ENCODE measurements at regions not wholly inside any gene's neighbourhood (a gene's known extent, or its start where the extent isn't known, plus 50 kb on each side); places are given as distances from the start of the nearest gene placed in this dataset.

DNA sequence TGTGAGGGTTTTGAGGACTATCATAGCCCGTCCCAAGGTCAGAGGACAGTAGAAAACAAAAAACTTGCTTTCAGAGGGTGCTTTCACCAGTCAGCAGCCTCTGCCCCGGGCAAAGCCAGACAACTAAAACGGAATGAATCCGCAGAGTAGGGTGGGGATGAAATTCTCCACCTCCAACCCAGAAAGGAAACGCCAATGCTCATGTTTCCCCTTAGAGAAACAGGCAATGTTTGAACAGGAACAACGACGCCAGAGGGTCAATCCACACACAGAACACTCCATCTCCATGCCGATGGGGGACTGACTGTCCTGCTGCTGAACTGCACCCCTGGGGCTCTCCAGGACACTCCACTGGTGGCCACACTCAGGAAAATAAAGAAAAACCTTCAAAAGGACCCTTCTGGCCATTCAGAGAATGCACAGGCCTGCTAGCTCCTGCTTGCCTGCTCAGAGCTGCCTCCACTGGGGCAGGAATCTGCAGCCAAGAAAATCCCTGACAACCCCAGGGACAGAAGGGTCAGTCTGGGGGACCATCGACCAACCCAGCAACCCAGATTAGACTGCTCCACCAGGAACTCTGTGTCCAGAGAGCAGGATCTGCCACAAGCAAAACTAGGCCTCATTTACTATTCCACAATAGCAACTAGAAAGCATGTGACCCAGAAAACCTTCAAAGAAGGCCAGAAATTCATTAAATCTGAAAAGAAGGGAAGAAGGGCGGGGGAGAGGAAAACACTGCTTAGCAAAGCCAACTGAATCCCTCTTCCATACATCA, 116.0 kb downstream of the TOMM20 start:
- no peak for DNase-seq (ENCODE audit: low read depth, low spot score)
- peak overlapping the region; percentile 90 for H3K27ac ChIP-seq

DNA sequence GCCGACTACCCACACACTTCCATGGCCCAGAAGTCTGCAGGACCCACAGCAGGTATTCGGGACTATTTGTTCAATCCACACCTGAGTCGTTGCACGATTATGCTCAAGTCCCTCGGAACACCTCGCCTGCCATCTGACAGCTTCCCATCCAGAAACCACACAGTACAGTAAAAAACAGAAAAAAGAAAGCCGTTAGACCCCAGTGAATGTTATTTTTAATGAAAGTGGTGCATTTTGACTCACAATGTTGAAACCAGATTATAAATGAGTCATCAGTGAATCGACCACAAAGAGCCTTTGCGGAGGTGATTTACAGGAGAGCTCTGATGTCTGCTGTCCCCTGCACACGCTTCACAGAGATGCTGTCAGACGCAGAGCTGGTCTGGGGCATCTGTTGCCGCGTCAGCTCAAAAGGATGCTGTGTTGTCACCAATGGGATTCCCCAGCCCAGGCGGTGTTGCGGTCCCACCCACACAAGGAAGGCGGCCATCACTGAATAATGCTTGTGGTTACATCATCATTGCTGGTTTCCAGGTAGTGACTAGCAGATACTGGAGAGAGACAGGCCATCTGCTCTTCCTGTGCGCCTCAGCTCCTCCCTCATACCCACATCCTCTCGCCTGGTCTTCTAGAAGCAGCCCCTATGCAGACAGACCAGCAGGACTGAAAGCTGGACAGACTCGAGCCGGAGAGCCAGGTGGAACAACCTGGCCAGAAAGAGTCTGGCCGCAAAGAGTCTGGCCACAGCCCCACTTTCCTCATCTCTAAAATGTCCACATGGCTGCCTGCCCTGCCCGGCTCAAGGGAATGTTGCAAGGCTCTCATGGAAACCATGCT, 116.8 kb downstream of the TOMM20 start:
- peak overlapping the region; percentile 90 for H3K27ac ChIP-seq
- peak; percentile 100 for DNase-seq (ENCODE audit: low read depth, low spot score)

DNA sequence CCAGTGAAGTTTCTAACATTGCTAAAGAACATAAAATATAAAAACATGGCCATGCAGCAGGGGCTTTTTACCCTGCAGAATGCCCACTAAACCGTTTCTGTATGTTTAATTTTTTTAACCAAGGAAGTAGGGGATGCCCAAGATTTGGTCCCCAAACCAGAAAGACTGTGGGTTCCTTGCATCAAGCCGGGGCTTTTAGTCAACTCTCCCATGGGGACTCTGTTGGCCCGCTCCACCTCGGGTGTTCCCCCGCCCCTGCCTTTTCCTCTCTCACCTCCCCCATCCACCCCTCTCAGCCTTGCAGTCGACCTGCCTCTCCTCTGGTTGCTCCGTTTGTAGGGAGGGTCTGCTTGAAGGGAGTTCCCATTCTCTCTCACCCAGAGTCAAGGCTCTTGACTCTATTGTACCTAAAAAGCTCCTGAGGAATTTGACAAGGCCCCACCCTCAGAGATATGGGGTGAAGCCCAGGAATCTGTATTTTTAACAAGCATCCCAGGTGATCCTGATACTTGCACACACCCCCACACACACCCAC, 117.5 kb downstream of the TOMM20 start:
- no peak for DNase-seq (ENCODE audit: low read depth, low spot score)
- H3K27ac ChIP-seq = peak overlapping the region; percentile 90

DNA sequence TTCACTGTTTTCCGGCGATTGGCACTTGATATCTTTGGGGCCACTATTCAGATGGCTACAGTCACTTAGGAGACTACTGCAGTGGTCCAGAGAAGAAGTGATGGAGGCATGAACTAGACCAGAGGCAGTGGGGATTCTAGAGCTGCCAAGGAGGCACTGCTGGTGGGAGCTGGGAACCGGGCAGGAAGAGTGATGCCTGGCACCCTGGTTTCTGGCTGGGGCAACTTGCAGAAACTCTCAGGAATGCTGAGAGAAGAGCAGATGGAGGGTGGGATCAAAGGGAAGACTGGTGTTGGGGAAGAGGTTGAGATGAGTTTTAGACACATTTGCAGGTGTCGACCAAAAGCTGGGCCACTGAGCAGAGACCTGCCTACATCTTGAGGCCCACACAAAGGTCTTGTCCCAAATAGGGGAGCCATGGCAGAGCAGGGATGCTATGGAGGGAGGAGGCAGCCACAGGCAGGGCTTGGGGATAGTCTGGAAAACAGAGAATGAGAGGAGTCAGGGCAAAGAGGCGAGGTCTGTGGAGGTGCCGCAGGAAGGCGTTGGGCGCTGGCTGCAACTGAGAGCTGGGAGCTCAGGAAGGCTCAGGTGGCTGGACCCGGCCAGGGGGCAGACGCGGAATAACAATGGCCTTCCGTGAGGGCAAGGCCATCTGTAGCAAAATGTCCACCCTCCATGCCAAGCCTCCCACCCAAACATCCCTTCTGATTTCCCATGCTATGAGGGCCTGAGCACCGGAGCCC, 118.9 kb downstream of the TOMM20 start:
- DNase-seq (ENCODE audit: low read depth, low spot score) = no peak
- no peak overlapping the region for H3K27ac ChIP-seq

DNA sequence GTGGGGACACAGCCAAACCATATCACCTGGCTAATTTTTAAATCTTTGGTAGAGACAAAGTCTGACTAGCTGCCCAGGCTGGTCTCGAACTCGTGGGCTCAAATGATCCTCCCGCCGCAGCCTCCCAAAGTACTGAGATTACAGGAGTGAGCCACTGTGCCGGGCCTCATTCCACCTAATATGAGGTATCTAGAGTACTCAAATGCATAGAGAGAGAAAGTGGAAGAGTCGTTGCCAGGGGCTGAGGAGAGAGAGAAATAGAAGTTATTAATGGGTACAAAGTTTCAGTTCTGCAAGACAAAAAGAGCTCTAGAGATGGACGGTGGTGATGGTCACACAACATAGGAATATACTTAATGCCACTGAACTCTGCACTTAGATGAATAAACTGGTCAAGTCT, 119.6 kb downstream of the TOMM20 start:
- DNase-seq (ENCODE audit: low read depth, low spot score) = no peak
- no peak overlapping the region for H3K27ac ChIP-seq

DNA sequence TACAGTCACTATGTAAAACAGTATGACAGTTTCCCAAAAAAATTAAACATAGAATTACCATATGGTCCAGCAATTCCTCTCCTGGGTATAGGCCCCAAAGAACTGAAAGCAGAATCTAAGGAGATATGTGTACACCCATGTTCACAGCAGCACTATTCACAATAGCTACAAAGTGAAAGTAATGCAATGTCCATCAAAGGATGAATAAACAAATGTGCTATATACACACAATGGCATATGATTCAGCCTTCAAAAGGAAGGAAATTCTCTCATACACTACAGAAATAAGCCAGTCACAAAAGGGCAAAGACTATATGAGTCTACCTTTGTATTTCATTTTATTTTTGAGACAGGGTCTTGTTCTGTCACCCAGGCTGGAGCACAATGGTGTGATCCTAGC, 120.4 kb downstream of the TOMM20 start:
- no peak overlapping the region for H3K27ac ChIP-seq
- DNase-seq (ENCODE audit: low read depth, low spot score) = no peak

DNA sequence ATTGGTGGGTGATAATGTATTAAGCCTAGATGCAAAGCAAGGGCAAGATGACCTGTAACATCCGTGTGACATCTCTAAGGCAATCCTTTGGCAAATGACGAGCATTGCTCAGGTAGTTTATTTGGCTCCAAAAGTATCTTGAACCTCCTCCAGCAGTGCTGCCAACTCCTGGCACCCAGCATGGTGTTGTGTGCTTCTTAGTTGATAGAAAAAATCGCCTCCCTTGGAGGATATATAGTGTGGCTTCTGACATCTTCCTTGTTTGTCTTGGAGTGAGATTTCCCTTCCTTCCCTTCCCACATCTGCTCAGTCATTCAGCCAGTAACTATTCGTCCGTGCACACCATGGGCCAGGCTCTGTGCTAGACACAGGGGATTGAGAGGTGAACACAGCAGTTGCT, 121.8 kb downstream of the TOMM20 start:
- no peak for DNase-seq (ENCODE audit: low read depth, low spot score)
- no peak overlapping the region for H3K27ac ChIP-seq

DNA sequence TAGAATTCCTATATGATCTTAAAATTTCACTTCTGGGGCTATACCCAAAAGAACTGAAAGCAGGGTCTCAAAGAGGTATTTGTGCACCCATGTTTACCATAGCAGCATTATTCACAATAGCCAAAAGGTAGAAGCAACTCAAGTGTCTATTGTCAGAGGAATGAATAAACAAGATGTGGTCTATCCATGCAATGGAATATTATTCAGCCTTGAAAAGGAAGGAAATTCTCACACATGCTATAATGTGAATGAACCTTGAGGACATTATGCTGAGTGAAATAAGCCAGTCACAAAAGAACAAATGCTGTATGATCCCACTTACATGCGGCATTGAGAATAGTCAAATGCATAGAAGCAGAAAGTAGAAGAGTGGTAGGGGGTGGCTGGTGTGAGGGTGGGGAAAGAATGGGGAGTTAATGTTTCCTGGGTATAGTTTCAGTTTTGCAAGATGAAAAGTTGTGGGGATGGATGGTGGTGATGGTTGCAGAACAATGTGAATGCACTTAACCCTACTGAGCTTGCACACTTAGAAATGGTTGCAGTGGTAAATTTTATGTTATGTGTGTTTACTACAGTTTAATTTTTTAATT, 122.4 kb downstream of the TOMM20 start:
- H3K27ac ChIP-seq = no peak overlapping the region
- no peak for DNase-seq (ENCODE audit: low read depth, low spot score)

DNA sequence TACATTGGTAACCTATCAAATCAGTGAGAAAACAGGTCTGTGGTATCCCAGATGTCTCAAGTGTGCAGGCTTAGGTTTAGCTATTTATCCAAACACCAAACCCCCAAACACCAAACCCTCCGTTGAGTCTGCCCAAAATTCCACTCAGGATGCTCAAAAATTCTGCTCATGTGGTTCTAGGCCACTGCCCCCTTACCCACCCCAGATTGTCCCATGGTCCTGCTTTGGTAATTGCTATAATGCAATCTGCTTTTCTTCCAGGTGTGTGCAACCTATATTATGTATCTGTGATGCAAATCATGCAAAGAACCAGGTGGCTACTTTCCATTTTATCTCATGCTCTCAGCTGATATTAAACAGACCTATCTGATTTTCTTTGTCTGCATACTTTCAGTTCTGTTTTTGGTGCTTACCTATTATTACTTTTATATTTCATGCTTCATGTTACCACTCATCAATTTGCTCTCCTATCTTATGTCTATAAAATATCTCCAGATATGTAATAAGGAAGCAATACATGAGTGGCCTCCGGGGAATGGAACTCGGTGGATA, 123.7 kb downstream of the TOMM20 start:
- no peak overlapping the region for H3K27ac ChIP-seq
- DNase-seq (ENCODE audit: low read depth, low spot score) = no peak

DNA sequence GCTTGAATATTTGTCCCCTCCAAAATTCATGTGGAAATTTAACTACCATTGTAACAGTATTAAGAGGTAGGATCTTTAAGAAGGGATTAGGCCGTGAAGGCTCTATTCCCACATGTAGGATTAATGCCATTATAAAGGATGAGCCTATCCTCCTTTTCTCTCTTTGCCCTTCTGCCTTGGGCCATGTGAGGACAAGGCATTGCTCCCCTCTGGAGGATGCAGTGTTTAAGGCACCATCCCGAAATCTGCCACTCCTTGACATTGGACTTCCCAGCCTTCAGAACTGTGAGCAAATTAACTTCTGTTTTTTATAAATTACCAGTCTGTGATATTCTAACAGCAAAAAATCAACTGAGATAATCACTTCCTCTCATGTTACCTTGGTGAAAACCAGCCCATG, 124.4 kb downstream of the TOMM20 start:
- no peak for DNase-seq (ENCODE audit: low read depth, low spot score)
- no peak overlapping the region for H3K27ac ChIP-seq

DNA sequence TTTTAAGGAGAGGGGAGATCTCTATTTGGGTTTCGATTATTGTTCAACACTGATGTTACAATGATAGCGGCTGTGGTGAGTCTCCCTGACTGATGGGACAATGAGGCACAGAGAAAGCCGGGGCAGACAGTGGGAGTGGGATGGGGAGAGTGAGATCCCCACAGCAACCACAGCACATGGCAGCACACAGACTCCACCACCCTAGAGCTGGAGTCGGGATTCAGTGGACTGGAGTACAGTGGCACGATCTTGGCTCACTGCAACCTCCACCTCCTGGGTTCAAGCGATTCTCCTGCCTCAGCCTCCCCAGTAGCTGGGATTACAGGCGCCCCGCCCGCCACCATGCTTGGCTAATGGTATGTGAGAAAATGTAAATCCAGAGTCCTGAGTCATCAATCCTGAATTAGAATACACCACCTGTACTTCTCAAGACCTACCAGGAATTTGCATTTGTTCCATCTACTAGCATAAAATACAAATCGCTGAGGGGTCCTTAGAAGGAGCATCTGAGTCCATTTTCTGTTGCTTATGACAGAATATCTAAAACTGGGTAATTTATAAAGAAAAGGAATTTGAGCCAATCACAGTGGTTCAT, 125.8 kb downstream of the TOMM20 start:
- H3K27ac ChIP-seq = no peak overlapping the region
- DNase-seq (ENCODE audit: low read depth, low spot score) = no peak

DNA sequence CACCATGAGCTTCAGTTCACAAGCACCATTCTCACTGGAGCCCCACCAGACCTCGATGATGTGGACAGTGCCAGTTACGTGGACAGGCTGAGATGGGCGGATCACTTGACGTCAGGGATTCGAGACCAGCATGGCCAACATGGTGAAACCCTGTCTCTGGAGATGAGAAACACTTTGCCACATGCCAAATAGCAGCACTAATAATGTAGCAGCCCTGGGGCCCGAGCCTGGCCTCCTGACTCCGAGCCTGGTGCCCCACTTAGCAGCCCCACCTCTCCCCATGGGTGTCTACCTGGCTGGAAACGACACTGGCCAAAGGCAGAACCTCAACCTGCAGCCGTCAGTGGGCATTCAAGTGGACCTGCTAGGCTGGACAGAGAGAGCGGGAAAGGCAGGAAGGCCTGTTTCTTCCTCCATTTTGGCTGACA, 129.1 kb downstream of the TOMM20 start:
- no peak for DNase-seq (ENCODE audit: low read depth, low spot score)
- H3K27ac ChIP-seq = no peak overlapping the region

DNA sequence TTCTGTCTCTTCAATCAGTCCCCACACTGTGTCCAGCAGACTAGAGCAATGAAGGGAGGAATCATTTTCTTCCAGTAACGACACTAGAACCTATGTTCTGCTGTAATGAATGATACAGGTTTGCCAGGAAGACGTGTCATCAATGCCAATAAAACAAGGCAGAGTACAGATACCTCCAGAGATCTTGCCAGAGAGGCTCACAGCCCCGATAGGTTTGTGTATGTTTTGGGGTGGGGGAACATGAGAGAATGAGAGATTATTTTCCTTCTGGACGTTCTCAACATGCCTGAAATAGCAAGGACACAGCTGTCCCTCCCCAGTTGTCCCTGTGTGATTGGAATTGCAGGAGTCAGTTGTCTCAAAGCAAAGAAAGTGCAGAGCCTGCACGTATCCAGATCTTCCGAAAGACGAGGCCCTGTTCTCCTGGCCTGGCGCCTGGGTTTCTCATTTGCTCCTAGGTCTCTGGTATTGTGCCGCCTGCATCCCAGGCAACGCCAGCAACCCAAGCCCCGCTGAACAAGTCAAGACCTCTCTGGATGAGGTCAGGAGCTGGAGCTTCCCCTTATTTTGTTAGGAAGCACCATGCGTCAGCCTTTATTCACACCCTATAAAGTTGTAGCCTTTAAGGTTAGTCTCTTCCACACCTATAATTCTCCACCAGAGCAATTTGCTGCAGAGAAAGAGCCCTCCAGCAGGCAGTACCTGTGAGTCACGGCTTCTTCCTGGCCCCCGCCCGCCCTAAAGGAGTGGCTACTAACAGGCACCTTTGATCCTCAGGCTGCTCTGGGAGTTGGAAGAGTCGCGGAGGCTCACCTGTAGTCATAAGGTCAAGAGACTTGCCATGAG, 130.5 kb downstream of the TOMM20 start:
- DNase-seq (ENCODE audit: low read depth, low spot score) = peak; percentile 99
- peak overlapping the region; percentile 98 for H3K27ac ChIP-seq

DNA sequence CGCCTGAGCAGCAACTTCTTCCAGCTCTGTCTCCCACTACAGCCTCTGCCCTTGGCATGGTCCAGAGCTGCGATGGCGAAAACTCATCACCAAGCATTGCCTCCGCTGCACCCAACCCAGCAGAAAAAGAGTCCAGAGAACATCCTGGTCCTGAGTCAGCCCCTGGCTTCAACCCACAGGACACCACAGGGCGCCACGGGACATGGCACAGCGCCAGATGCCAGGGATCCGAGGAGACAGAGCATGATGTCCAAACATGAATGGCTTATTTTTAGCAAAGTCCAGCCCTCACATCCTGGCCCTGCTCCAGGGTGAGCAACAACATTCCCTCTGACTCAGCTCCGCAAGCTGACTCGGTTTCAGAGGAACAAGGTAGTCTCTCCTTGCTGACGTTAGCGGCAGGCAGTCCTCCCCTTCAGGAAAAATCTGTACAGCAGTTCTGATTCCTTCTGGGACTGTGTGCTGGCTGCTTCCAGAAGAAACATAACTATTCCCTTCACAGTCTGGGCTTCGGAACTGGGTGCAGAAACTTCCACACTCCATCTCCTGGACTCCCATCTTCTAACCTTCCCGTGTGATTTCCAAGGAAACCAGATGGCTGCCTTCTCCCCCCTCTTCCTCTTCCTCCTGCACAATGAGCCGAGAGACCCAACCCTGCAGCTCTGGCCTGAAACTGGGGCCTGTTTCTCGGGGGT, 131.3 kb downstream of the TOMM20 start:
- DNase-seq (ENCODE audit: low read depth, low spot score) = peak; percentile 100
- peak overlapping the region; percentile 98 for H3K27ac ChIP-seq

DNA sequence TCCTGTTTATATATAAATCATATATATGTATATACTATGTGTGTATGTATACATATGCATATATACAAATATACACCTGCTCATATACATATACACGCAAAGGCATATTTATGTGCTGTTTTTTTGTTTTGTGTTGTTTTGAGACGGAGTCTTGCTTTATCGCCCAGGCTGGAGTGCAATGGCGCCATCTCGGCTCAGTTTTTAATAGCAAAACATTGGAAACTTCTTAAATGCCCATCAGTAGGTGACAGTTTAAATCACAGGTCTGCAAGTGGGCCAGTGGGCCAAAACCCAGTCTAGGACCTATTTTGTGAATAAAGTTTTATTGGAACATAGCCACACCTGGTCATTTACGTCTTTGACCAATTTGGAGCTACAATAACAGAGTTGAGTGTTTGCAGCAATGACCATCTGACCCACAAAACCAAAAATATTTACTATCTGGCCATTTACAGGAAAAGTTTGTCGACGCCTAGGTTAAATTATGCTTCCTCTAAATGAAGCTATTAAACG, 132.3 kb downstream of the TOMM20 start:
- DNase-seq (ENCODE audit: low read depth, low spot score) = no peak
- H3K27ac ChIP-seq = peak overlapping the region; percentile 98

DNA sequence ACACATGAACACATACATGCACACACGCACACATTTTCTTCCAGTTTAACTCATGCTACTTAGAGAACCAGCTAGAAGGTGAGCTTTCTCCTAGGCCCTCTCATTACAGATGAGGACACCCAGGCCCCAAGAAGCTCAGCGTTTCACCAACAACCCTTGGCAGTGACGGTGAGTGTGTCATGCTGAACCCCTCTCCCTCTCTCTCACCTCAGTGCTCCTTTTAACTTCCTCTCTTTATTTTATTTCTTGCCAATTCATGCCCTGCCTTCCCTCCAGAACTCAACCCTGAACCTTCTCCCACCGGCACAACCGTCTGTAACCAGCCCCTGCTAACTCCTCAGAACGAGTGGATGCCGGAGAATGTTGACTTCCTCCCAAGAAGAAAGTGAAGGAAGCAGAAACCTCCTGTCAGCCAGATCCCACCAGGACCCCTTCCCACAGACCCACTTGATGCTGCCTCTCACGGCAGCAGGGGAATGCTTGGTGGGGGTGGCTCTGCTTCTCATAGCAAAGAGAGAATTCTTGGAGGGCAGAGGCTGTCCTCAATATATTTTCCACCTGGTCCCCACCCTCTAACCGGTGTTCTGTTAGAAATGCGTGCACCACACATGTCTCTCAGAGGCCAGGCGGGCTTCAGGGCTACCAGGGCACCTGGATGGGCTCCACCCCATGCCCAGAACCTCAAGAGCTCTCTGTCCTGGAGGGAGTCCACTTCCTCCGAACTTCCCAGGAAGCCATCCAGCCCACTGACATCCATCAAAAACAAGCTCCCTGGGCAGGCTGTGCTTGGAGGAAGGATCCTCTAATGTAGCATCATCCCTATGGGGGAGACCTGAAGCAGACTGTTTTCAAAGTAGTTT, 134.0 kb downstream of the TOMM20 start:
- H3K27ac ChIP-seq = no peak overlapping the region
- no peak for DNase-seq (ENCODE audit: low read depth, low spot score)

DNA sequence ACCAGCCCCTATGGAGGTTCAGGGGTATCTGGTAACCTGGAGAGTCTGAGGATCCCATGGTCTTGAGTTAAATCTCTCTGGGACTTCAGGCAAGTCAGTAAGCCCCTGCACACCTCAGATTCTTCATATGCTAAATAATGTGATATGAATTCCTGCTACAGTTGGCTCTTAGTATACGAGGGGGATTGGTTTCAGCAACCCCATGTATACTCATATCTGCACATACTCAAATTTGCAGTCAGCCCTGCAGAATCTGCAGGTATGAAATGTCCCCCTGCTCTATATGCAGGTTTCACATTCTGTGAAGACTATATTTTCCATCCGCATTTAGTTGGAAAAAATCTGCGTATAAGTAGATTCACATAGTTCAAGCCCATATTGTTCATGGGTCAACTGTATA, 136.6 kb downstream of the TOMM20 start:
- H3K27ac ChIP-seq = no peak overlapping the region
- DNase-seq (ENCODE audit: low read depth, low spot score) = no peak

All from epithelial cell of prostate (primary cell).